ENCODE measurements at regions not wholly inside any gene's neighbourhood (a gene's known extent, or its start where the extent isn't known, plus 50 kb on each side); places are given as distances from the start of the nearest gene placed in this dataset.

DNA sequence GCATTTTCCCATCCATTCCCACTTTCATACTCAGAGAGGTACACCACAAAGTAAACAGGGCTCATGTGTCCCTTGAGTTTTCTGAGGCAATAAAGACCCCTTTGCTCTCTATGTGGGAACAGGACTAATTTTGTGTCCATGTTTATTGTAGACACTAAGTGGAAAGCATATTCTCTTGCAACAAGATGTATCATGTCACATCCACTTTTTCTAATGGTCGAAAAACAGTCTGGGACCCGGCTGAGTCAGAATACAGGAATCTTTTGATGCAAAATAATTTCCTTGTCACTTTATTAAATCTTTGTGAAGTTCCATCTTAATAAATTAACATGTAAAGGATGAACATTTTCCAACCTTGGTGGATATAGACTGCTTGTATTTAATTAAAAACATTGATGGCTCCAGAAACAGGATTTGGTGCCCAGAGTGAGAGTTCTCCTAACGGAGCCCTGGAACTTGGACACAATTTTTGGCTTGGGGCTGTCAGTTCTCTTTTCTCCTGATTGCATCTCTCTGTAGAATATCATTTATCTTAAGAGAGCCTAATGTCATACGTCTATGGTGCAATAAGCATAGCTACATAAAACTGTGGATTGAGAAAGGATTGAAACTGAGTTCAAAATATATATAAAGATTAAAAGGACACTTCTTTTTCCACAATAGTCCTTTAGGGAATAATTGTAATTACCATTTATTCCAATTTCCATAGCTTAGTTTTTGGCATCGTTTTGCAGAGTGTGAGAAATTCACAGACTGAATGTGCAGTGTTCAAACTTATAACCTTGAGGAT is 1116.7 kb upstream of the SEMA6A start:
- H3K4me3 ChIP-seq, result no peak overlapping the region
- intact Hi-C loops (cut with micrococcal nuclease), result no loop called here
- no peak for DNase-seq
- no peaks in the 10 kb centered on the region for H3K9me3 ChIP-seq (replicated peaks)
- H3K27ac ChIP-seq (replicated peaks), result no peak overlapping the region
- no peaks in the 10 kb centered on the region for H3K36me3 ChIP-seq
- H3K27me3 ChIP-seq (ENCODE audit: low read depth), result no peaks in the 10 kb centered on the region
- TF ChIP-seq, protein P1, sequence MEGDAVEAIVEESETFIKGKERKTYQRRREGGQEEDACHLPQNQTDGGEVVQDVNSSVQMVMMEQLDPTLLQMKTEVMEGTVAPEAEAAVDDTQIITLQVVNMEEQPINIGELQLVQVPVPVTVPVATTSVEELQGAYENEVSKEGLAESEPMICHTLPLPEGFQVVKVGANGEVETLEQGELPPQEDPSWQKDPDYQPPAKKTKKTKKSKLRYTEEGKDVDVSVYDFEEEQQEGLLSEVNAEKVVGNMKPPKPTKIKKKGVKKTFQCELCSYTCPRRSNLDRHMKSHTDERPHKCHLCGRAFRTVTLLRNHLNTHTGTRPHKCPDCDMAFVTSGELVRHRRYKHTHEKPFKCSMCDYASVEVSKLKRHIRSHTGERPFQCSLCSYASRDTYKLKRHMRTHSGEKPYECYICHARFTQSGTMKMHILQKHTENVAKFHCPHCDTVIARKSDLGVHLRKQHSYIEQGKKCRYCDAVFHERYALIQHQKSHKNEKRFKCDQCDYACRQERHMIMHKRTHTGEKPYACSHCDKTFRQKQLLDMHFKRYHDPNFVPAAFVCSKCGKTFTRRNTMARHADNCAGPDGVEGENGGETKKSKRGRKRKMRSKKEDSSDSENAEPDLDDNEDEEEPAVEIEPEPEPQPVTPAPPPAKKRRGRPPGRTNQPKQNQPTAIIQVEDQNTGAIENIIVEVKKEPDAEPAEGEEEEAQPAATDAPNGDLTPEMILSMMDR (IDR thresholded peaks at IDR 0.05; ENCODE audit: borderline replicate concordance), result no peak
- no peaks in the 10 kb centered on the region for H3K4me1 ChIP-seq

DNA sequence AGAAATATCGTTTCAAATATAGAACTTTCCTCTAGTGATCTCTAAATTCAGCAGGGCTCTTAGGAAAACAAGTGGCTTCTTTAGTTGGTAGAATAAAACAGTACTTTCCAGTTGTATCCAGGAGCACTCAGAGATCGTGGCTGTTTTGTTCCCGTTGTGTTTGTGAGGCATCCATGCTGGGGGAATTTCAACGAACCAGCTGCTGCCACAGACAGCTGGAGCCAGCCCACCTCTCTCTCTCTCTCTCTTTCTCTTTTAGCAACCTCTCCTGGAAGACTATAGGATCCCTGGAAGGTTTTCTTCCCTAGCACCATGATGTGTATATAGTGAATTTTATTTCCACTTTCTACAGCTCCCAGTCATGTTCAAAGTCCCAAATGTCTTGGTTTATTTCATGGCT is 1116.0 kb upstream of the SEMA6A start:
- TF ChIP-seq, protein P1 (IDR thresholded peaks at IDR 0.05; ENCODE audit: borderline replicate concordance), result no peak
- intact Hi-C loops (cut with micrococcal nuclease), result no loop called here
- H3K4me3 ChIP-seq, result no peak overlapping the region
- H3K27me3 ChIP-seq (ENCODE audit: low read depth), result no peaks in the 10 kb centered on the region
- no peaks in the 10 kb centered on the region for H3K36me3 ChIP-seq
- no peak for DNase-seq
- H3K27ac ChIP-seq (replicated peaks), result no peak overlapping the region
- H3K4me1 ChIP-seq, result no peaks in the 10 kb centered on the region
- no peaks in the 10 kb centered on the region for H3K9me3 ChIP-seq (replicated peaks)

DNA sequence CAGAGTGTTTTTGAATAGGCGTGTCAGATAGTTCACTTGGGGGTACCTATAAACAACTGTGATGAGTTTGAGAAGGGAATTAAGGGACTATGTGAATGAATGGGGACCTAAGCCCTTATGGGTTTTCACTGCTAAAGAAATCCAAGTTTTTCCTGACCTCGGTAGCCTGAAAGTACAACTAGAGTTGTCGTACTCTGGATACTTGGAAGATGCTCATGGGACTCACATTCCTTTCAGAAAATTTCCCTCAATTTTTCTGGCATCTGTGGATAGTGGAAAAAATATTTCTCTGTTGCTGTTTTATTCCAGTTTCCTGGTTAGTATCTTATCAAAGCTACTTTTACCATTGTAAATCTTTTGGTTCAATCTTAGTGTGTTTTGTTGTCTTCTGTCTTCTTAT is 1112.3 kb upstream of the SEMA6A start:
- Histone ChIP-seq H3K36me3 (no peaks in the 10 kb centered on the region), H3K27ac (replicated peaks) (no peak overlapping the region), H3K4me3 (no peak overlapping the region), H3K4me1 (no peaks in the 10 kb centered on the region), H3K9me3 (replicated peaks) (no peaks in the 10 kb centered on the region), H3K27me3 (ENCODE audit: low read depth) (no peaks in the 10 kb centered on the region)
- intact Hi-C loops (cut with micrococcal nuclease), result no loop called here
- TF ChIP-seq, protein P1 (IDR thresholded peaks at IDR 0.05; ENCODE audit: borderline replicate concordance), result no peak
- DNase-seq, result no peak

DNA sequence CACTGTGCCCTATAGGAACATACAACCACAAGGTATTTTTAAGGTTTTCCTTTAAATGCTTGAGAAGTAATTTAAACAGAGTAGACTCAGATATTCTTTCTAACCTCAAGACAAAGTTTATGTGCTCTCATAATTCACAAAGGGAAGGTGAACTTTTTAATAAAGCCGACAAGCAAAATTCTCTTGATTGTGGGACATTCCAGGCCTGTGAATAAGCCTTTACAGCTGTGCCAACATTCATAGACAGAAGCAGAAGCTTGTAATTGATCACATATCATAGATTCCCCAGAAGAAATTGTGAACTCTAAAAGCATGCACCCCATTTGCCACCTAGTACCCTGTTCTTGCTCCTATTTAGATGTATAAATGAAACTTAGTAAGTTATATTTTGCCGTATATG is 1107.8 kb upstream of the SEMA6A start:
- no peak for DNase-seq
- Histone ChIP-seq H3K9me3 (replicated peaks) (no peaks in the 10 kb centered on the region), H3K27me3 (ENCODE audit: low read depth) (no peaks in the 10 kb centered on the region), H3K36me3 (no peaks in the 10 kb centered on the region), H3K27ac (replicated peaks) (no peak overlapping the region), H3K4me3 (no peak overlapping the region), H3K4me1 (peaks cover 15% of the 10 kb centered on the region)
- intact Hi-C loops (cut with micrococcal nuclease), result no loop called here
- TF ChIP-seq, protein P1 (IDR thresholded peaks at IDR 0.05; ENCODE audit: borderline replicate concordance), result no peak

DNA sequence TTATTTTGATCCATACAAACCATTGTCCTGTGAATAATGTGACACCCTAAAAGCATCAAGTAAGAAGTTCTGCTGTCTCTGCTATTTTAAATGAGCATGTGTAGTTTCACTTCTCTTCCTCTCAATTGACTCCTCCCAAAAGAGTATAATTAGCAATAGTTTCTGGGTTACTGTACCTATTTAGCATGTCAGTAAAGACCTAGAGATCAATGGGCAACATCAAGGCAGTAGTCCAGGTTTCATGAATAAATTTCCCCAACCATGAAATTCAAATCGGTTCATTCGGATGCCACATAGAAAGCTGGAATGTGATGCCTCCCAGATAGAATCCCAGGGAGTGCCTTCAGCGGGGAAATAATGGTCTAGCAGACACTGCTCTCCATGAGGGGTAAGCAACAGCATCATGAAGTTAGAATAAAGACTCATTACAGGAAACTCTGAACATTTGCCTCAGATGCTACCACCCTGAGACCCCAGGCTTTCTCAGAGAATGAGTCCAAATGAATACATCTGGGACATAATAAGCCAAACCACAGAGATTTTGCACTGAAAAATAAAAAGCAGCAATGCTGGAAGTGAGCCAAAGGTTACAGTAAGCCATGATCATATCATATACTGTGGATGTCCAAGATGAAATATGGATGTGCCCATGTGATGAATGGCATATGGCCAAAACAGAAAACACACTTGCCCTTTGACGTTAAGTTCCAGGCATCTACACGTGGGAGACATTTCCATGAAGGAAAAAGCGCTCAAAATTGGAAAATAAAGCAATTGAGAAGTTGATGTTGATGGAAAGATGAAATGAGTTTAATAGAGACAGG is 1107.0 kb upstream of the SEMA6A start:
- no peaks in the 10 kb centered on the region for H3K9me3 ChIP-seq (replicated peaks)
- peaks cover 15% of the 10 kb centered on the region for H3K4me1 ChIP-seq
- intact Hi-C loops (cut with micrococcal nuclease), result no loop called here
- TF ChIP-seq, protein P1 (IDR thresholded peaks at IDR 0.05; ENCODE audit: borderline replicate concordance), result no peak
- H3K4me3 ChIP-seq, result no peak overlapping the region
- H3K27ac ChIP-seq (replicated peaks), result no peak overlapping the region
- DNase-seq, result no peak
- H3K36me3 ChIP-seq, result no peaks in the 10 kb centered on the region
- H3K27me3 ChIP-seq (ENCODE audit: low read depth), result no peaks in the 10 kb centered on the region

Measured in left ventricle myocardium inferior (tissue), 1 donor.